T-helper 2 cell treated with Interferon-gamma antibody and Interleukin-4, amounts not matched to agents 5 μg/mL and 100 μg/mL, for 36 hours (primary cell): ENCODE measurements at regions not wholly inside any gene's neighbourhood (a gene's known extent, or its start where the extent isn't known, plus 50 kb on each side); places are given as distances from the start of the nearest gene placed in this dataset.

Source experiments
- DNase-seq: peaks from one replicate; pipeline ENCODE4 v3.0.0; 2021; ENCODE audit warnings: low spot score
- H3K27ac Mint-ChIP-seq: one replicate; pipeline ENCODE4 v1.8.0; 2021; ENCODE audit warnings: mild to moderate bottlenecking, mixed read lengths
- H3K27me3 Mint-ChIP-seq: one replicate; pipeline ENCODE4 v1.8.0; 2021; ENCODE audit warnings: low read depth, mixed read lengths
- H3K36me3 Mint-ChIP-seq: one replicate; pipeline ENCODE4 v1.8.0; 2021; ENCODE audit warnings: low read depth, mixed read lengths
- H3K4me1 Mint-ChIP-seq: one replicate; pipeline ENCODE4 v1.8.0; 2021; ENCODE audit warnings: low read depth, mixed read lengths
- H3K4me3 Mint-ChIP-seq: one replicate; pipeline ENCODE4 v1.8.0; 2022; ENCODE audit warnings: mild to moderate bottlenecking, moderate library complexity, mixed read lengths
- H3K9me3 Mint-ChIP-seq: one replicate; pipeline ENCODE4 v1.8.0; 2021; ENCODE audit warnings: mixed read lengths

- Mint-ChIP-seq H3K4me1 (no peaks in the 10 kb centered on the region), H3K36me3 (no peaks in the 10 kb centered on the region), H3K27ac (no peak overlapping the region), H3K4me3 (no peak overlapping the region), H3K27me3 (no peaks in the 10 kb centered on the region), H3K9me3 (no peaks in the 10 kb centered on the region)
- no peak for DNase-seq
These were observed 113.1 kb upstream of the DOK5 start for GRCh38 chr20:54362283-54362682.

- DNase-seq = no peak
- Mint-ChIP-seq H3K36me3 (no peaks in the 10 kb centered on the region), H3K27me3 (no peaks in the 10 kb centered on the region), H3K27ac (no peak overlapping the region), H3K4me1 (no peaks in the 10 kb centered on the region), H3K9me3 (no peaks in the 10 kb centered on the region), H3K4me3 (no peak overlapping the region)
These were observed 111.0 kb upstream of the DOK5 start for GRCh38 chr20:54364365-54364764.

DNA sequence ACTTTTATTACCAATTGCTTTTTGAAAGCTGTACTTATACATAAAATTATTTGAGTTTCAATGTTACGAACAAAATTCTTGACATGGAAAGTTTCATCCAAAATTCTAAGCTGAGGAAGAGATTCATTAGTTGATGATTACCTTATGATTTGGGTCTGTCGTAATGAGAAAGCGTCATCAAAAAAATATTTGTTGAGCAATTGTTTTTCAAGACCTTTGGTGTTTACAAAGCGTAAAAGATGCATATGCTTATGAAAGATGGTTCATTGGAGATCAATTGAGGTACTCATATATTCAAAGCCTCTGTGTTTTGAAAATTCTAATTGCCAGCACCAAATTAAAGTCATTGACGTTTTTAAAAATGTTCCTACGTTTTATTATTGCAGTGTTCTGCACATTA, 110.5 kb upstream of the DOK5 start:
- H3K27me3 Mint-ChIP-seq = no peaks in the 10 kb centered on the region
- no peak for DNase-seq
- H3K27ac Mint-ChIP-seq = no peak overlapping the region
- H3K9me3 Mint-ChIP-seq = no peaks in the 10 kb centered on the region
- no peak overlapping the region for H3K4me3 Mint-ChIP-seq
- no peaks in the 10 kb centered on the region for H3K4me1 Mint-ChIP-seq
- no peaks in the 10 kb centered on the region for H3K36me3 Mint-ChIP-seq

DNA sequence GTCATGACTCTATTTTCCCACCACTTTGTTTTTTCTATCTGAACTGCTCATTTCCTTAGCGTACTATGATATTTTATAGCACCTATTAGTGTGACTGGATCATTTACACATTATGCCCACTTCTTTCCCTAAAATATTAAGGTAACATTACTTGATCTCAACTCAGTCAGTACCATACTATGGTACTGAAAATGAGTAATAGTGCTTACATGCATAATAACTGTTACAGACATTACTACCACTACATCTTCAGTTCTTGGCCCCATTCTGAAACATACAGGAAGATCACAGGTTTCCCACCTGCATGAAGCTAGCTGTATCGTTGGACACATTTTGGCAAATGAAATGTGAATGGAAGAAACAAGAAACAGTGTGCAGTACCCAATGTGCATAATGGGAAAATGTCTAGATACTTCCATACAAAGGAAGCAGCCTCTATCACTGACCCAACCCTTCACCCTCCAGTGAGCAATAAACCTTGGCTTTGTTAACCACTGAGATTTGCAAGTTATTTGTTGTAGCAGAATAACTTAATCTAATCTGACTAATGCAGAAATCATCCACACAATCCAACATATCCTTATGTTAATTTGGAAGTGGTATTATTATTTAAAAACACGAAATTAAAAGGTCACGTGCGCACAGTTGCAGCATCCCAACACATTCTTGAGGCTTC, 108.6 kb upstream of the DOK5 start:
- Mint-ChIP-seq H3K9me3 (no peaks in the 10 kb centered on the region), H3K27me3 (no peaks in the 10 kb centered on the region), H3K4me1 (no peaks in the 10 kb centered on the region), H3K4me3 (no peak overlapping the region), H3K27ac (no peak overlapping the region), H3K36me3 (no peaks in the 10 kb centered on the region)
- no peak for DNase-seq

DNA sequence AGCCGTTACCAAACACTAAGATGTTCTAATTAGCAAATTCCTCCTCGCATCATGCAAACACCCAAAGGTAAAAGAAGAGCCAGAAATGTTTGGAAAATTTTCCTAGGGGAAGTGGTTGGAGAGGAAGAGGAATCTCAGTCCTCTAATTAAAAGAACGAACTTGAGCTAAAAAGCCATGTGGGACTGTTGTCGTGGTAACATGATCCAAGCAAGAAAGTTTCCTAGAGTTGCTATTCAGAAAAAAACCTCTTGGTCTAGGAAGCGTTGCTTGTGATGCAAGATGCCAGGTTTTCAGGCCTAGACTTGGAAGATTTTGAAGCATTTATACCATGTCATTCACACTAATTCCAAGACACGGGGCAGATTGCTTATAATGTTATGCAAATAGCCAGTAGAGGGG, 106.8 kb upstream of the DOK5 start:
- Mint-ChIP-seq H3K27me3 (no peaks in the 10 kb centered on the region), H3K4me3 (no peak overlapping the region), H3K36me3 (no peaks in the 10 kb centered on the region), H3K4me1 (no peaks in the 10 kb centered on the region), H3K27ac (no peak overlapping the region), H3K9me3 (no peaks in the 10 kb centered on the region)
- no peak for DNase-seq

- no peaks in the 10 kb centered on the region for H3K27me3 Mint-ChIP-seq
- H3K27ac Mint-ChIP-seq = no peak overlapping the region
- no peak overlapping the region for H3K4me3 Mint-ChIP-seq
- H3K36me3 Mint-ChIP-seq = no peaks in the 10 kb centered on the region
- no peaks in the 10 kb centered on the region for H3K9me3 Mint-ChIP-seq
- DNase-seq = no peak
- H3K4me1 Mint-ChIP-seq = no peaks in the 10 kb centered on the region
These were observed 103.1 kb upstream of the DOK5 start for GRCh38 chr20:54372313-54372712.

- Mint-ChIP-seq H3K36me3 (no peaks in the 10 kb centered on the region), H3K4me3 (no peak overlapping the region), H3K4me1 (no peaks in the 10 kb centered on the region), H3K27me3 (no peaks in the 10 kb centered on the region), H3K9me3 (no peaks in the 10 kb centered on the region), H3K27ac (no peak overlapping the region)
- DNase-seq = no peak
These were observed 97.2 kb upstream of the DOK5 start for GRCh38 chr20:54377992-54378773.

- Mint-ChIP-seq H3K27ac (no peak overlapping the region), H3K4me1 (no peaks in the 10 kb centered on the region), H3K36me3 (no peaks in the 10 kb centered on the region), H3K9me3 (no peaks in the 10 kb centered on the region), H3K27me3 (no peaks in the 10 kb centered on the region), H3K4me3 (no peak overlapping the region)
- no peak for DNase-seq
These were observed 95.4 kb upstream of the DOK5 start for GRCh38 chr20:54379893-54380584.

DNA sequence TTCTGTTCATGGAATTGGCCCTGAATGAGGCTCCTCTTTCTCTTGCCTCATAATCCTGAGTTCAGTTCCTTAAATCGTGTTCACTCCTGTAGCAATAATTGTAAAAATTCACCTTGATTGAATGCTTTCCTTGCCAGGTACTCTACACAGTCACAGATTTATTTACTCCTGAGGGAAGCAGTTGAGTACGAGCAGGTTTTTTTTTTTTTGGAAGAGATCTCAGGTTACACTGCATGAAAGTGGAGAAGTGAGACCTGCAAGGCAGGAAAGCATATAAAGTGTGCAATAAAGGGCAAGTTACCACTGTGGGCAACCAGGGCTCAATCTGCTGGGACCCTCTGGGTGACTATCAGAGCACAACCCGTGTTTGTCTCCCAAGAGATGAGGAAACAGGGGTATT, 93.0 kb upstream of the DOK5 start:
- no peaks in the 10 kb centered on the region for H3K27me3 Mint-ChIP-seq
- H3K9me3 Mint-ChIP-seq = no peaks in the 10 kb centered on the region
- no peak overlapping the region for H3K27ac Mint-ChIP-seq
- H3K4me1 Mint-ChIP-seq = no peaks in the 10 kb centered on the region
- no peak for DNase-seq
- no peak overlapping the region for H3K4me3 Mint-ChIP-seq
- no peaks in the 10 kb centered on the region for H3K36me3 Mint-ChIP-seq

DNA sequence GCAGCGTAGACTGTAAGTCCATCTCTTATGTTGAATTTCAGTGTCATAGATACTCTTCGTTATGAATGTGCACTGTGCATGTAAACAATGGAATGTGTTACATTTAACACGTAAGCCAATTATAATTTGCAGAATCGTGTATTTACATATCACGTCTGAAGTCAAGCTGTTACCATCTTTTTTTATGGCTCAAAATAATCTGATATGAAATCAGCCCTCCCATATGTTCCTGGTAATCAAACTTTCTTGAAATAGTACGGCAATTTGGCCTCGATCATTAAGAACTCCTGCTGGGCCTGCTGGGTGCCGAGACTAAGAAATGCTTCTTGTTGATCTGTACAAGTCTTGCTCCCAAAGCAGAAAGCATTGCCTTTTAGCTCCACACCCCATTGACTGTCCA, 89.6 kb upstream of the DOK5 start:
- H3K27ac Mint-ChIP-seq = no peak overlapping the region
- no peaks in the 10 kb centered on the region for H3K27me3 Mint-ChIP-seq

DNA sequence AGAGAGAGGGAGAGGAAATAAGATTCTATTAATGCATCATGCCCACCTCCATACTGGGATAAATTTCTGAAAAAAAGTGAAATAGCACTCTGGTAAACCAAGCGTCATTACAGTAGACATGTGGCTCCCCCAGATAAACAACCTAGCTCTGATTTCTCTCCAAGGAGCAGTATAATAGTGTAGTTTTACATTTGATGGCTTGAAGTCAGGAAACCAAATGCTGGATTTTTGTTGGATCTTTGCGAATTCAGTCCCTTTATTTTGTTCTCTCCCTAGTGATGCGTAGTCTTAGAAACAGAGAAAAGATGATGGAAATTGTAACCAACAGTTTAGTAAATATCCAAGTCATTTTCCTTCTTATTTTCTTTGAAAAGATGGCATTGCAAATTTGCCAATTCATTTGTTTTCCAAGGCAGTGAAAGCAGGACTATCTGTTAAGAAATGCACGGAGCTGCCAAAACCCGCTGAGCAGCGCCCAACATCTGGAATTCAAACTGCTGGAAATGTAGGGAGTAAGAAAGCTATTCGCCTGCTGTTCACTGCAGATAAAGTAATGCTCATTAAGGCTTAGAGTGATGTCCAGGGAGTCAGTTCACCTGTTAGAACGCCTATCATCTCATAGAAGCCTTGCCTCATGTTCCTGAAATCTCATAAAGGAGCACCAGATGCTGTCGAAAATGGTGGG, 85.7 kb upstream of the DOK5 start:
- Mint-ChIP-seq H3K4me1 (no peaks in the 10 kb centered on the region), H3K36me3 (no peaks in the 10 kb centered on the region), H3K4me3 (no peak overlapping the region)

More for the DNA sequence above, 89.6 kb upstream of the DOK5 start:
- no peak overlapping the region for H3K4me3 Mint-ChIP-seq
- no peaks in the 10 kb centered on the region for H3K36me3 Mint-ChIP-seq
- H3K9me3 Mint-ChIP-seq = no peaks in the 10 kb centered on the region
- H3K4me1 Mint-ChIP-seq = no peaks in the 10 kb centered on the region
- no peak for DNase-seq

GRCh38 chr20:54397292-54398140, 77.9 kb upstream of the DOK5 start:
- no peaks in the 10 kb centered on the region for H3K36me3 Mint-ChIP-seq
- H3K4me1 Mint-ChIP-seq = no peaks in the 10 kb centered on the region

More for the DNA sequence above, 85.7 kb upstream of the DOK5 start:
- Mint-ChIP-seq H3K27ac (no peak overlapping the region), H3K9me3 (no peaks in the 10 kb centered on the region), H3K27me3 (no peaks in the 10 kb centered on the region)
- no peak for DNase-seq

DNA sequence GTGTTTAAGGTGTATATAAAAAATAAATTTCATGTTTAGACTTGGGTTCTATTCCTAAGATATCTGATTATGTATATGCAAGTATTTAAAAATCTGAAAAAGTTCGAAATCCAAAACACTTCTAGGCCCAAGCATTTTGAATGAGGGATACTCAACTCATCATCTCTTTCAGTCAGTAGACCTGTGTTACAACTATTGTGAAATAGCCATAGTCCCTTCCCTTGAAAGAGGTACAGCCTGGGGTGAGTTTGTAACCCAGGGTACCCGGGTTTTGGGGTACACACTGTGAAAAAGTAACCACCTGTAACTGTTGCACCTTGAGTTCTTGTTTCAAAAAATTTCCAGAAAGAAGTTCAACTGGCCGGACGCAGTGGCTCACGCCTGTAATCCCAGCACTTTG, 76.6 kb upstream of the DOK5 start:
- Mint-ChIP-seq H3K27ac (no peak overlapping the region), H3K4me3 (no peak overlapping the region), H3K4me1 (no peaks in the 10 kb centered on the region), H3K9me3 (no peaks in the 10 kb centered on the region), H3K36me3 (no peaks in the 10 kb centered on the region), H3K27me3 (no peaks in the 10 kb centered on the region)
- no peak for DNase-seq

More at GRCh38 chr20:54397292-54398140, 77.9 kb upstream of the DOK5 start:
- DNase-seq = no peak
- no peaks in the 10 kb centered on the region for H3K27me3 Mint-ChIP-seq
- H3K27ac Mint-ChIP-seq = no peak overlapping the region
- no peak overlapping the region for H3K4me3 Mint-ChIP-seq
- no peaks in the 10 kb centered on the region for H3K9me3 Mint-ChIP-seq
